Stimulated activated naive CD8-positive, alpha-beta T cell treated with anti-CD3 and anti-CD28 coated beads, Interleukin-15, amount 100 ng/mL, for 72 hours (primary cell): ENCODE measurements at regions not wholly inside any gene's neighbourhood (a gene's known extent, or its start where the extent isn't known, plus 50 kb on each side); places are given as distances from the start of the nearest gene placed in this dataset.
"Not testable (repeated sequence)": the region's sequence is repeated elsewhere in the genome, so short reads cannot be mapped to it uniquely, and the experiment has no call there.

ENCODE experiments used
- ATAC-seq: fragments of 150-1000 bp; cut with Tn5 transposase; 2 replicates; pipeline ENCODE4 v1.10.0; 2021; ENCODE audit warnings: mild to moderate bottlenecking, moderate library complexity
- DNase-seq, 2 donors: peaks; one replicate each; pipeline ENCODE4 v3.0.0; 2021 to 2022
- H3K27ac Mint-ChIP-seq, 2 donors: one replicate each; pipeline ENCODE4 v1.8.0; 2022; ENCODE audit warnings: mild to moderate bottlenecking in 2 of 2, mixed read lengths in 2 of 2, moderate library complexity in 2 of 2
- H3K27me3 Mint-ChIP-seq: one replicate; pipeline ENCODE4 v1.8.0; 2022; ENCODE audit warnings: mixed read lengths
- H3K4me1 Mint-ChIP-seq: one replicate; pipeline ENCODE4 v1.8.0; 2022; ENCODE audit warnings: mild to moderate bottlenecking, mixed read lengths
- H3K4me3 Mint-ChIP-seq, 2 donors: one replicate each; pipeline ENCODE4 v1.8.0; 2022; ENCODE audit warnings: mild to moderate bottlenecking in 2 of 2, mixed read lengths in 2 of 2, moderate library complexity in 1 of 2
- H3K9me3 Mint-ChIP-seq, 2 donors: one replicate each; pipeline ENCODE4 v1.8.0; 2022; ENCODE audit warnings: mixed read lengths in 2 of 2

GRCh38 chr9:66797905-66798616 lies 102.5 kb upstream of the ZNF658 start:
- H3K27ac Mint-ChIP-seq, H3K9me3 Mint-ChIP-seq, H3K4me3 Mint-ChIP-seq, DNase-seq, ATAC-seq, H3K27me3 Mint-ChIP-seq, H3K4me1 Mint-ChIP-seq: not testable (repeated sequence)

DNA sequence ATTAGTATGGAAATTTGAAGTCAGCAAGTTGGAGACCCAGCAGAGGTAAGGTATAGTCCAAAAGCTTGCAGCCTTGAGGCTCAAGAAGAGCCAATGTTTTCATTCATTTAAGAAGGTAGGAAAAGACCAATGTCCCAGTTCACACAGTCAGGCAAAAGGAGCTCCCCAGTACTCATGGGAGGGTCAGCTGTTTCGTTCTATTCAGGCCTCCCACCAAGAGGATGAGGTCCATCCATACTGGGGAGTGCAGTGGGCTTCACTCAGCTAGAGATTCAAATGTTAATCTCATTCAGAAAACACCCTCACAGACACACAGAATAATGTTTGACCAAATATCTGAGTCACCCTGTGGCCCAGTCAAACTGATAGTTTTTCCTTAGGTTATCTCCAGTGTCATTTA lies 96.9 kb upstream of the ZNF658 start:
- DNase-seq, ATAC-seq: not testable (repeated sequence)

GRCh38 chr9:66810247-66810646 lies 90.3 kb upstream of the ZNF658 start:
- not testable (repeated sequence) for DNase-seq, H3K27me3 Mint-ChIP-seq, H3K4me1 Mint-ChIP-seq, ATAC-seq, H3K9me3 Mint-ChIP-seq, H3K4me3 Mint-ChIP-seq, H3K27ac Mint-ChIP-seq

More for the DNA sequence above, 96.9 kb upstream of the ZNF658 start:
- not testable (repeated sequence) for H3K4me1 Mint-ChIP-seq, H3K9me3 Mint-ChIP-seq, H3K4me3 Mint-ChIP-seq, H3K27ac Mint-ChIP-seq, H3K27me3 Mint-ChIP-seq

DNA sequence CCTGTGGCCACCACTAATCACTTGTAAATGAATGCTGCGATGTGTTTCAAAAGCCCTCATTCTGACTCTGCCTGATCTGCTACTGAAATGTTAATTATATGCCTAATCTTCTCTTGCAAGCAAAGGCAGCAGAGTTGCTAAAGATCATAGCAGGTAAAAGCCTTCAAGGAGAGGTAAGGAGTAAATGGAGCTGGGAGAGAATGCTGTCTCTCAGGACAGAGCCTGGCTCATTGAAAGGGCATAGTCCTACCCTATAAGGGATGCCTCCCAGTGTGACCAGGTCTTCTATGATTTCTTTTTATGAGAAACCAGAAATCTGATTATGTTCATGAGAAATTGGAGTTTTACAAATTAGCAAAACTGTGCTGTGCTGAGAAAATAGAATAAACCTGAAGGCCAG lies 88.2 kb upstream of the ZNF658 start:
- DNase-seq, H3K27ac Mint-ChIP-seq, H3K27me3 Mint-ChIP-seq, H3K4me3 Mint-ChIP-seq, H3K4me1 Mint-ChIP-seq, ATAC-seq, H3K9me3 Mint-ChIP-seq: not testable (repeated sequence)

- not testable (repeated sequence) for ATAC-seq, H3K27me3 Mint-ChIP-seq, H3K4me3 Mint-ChIP-seq, H3K9me3 Mint-ChIP-seq, H3K27ac Mint-ChIP-seq, DNase-seq, H3K4me1 Mint-ChIP-seq
Measured at GRCh38 chr9:66812967-66813366, 87.6 kb upstream of the ZNF658 start.

- not testable (repeated sequence) for H3K9me3 Mint-ChIP-seq, ATAC-seq, H3K27me3 Mint-ChIP-seq, H3K27ac Mint-ChIP-seq, DNase-seq, H3K4me3 Mint-ChIP-seq, H3K4me1 Mint-ChIP-seq
Measured at GRCh38 chr9:66814038-66814437, 86.5 kb upstream of the ZNF658 start.

DNA sequence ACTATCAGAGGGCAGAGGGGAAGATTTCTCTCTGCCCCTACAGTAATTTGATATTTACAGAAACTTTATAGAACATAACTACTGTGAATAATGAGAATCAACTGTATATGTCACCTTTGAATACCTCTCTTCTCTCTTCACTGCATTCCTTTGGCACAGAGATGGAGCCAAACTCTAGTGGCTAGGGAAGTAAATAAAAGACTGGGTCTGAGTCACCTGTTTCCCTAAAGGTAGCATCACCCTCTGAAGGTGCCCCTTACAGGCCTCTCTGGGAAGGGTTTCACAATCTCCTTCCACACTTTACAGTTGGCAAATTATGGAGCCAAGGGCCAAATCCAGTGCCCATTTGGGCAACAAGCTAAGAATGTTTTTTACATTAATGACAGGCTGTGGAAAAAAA lies 81.0 kb upstream of the ZNF658 start:
- H3K27ac Mint-ChIP-seq, H3K27me3 Mint-ChIP-seq, ATAC-seq, H3K4me3 Mint-ChIP-seq, DNase-seq, H3K9me3 Mint-ChIP-seq, H3K4me1 Mint-ChIP-seq: not testable (repeated sequence)

- H3K9me3 Mint-ChIP-seq, H3K4me1 Mint-ChIP-seq, ATAC-seq, DNase-seq, H3K27me3 Mint-ChIP-seq, H3K4me3 Mint-ChIP-seq, H3K27ac Mint-ChIP-seq: not testable (repeated sequence)
Measured at GRCh38 chr9:66820014-66820660, 80.4 kb upstream of the ZNF658 start.

DNA sequence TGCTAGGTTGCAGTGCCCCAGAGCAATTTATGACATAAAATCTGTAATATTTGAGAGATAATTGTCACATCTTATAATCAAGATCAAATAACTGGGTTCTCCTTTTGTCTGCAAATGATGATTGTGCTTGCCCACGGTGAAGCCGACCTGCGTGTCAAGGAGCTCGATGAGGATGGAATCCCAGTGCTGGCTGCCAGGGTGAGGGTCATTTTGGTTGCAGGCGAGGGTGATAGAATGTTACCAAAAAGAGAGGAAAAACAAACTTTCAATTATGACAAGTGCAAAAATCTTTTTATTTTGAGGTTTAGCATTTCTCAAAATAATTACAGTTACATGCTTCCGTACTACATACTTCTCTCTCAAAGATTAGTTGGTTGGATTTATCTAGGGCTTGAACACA lies 76.4 kb upstream of the ZNF658 start:
- not testable (repeated sequence) for H3K4me1 Mint-ChIP-seq, H3K27ac Mint-ChIP-seq, H3K27me3 Mint-ChIP-seq, ATAC-seq, DNase-seq, H3K9me3 Mint-ChIP-seq, H3K4me3 Mint-ChIP-seq

DNA sequence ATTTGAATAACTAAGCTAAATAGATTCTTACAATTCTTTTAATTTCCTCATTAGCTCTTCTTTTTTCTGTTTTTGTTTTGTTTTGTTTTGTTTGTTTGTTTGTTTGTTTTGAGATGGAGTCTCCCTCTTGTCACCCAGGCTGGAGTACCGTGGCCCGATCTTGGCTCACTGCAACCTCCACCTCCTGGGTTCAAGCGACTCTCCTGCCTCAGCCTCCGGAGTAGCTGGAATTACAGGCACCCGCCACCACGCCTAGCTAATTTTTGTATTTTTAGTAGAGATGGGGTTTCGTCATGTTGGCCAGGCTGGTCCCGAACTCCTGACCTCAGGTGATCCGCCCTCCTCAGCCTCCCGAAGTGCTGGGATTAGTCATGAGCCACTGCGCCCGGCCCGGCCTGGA lies 70.7 kb upstream of the ZNF658 start:
- H3K27me3 Mint-ChIP-seq, DNase-seq, H3K27ac Mint-ChIP-seq, H3K9me3 Mint-ChIP-seq, H3K4me1 Mint-ChIP-seq, H3K4me3 Mint-ChIP-seq, ATAC-seq: not testable (repeated sequence)

DNA sequence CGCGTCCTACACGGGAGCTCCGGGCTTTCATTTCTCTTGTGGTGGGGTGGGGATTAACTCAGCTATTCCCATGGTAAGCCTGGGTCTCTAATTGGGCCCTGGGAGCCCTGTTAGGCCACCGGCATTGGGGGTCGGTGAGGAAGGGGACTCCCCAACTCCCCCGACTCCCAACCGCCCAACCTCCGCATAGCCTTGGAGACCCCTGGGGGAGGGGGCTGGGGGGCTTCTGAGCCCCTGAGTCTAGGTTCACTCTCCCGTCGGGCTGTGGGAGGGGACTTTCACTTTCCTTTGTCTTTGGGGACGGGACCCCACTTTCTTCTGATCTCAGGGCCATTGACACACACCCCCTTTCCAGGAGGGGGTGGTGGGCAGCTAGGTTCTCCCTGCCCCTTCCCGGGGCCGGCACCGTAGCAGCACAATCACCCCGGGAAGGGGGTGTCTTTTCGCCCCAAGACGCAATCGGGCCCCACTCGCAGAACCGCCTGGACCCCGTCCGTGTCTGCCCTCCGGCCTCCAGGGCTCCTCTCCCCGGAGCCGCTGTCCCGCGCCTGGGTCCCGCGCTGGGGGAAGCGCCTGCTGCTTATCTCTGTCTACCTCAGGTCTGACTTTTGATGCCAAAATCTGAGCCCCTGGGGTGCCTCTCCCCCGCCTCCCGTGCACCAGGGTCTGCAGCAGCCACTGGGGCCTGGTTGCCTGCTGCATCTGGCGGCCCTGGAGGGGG lies 69.6 kb upstream of the ZNF658 start:
- not testable (repeated sequence) for DNase-seq, H3K4me3 Mint-ChIP-seq, H3K27ac Mint-ChIP-seq, H3K4me1 Mint-ChIP-seq, H3K9me3 Mint-ChIP-seq, H3K27me3 Mint-ChIP-seq
- ATAC-seq: peak; percentile 55

- not testable (repeated sequence) for DNase-seq, ATAC-seq, H3K27me3 Mint-ChIP-seq, H3K4me1 Mint-ChIP-seq, H3K9me3 Mint-ChIP-seq, H3K4me3 Mint-ChIP-seq, H3K27ac Mint-ChIP-seq
Measured at GRCh38 chr9:66832222-66832621, 68.3 kb upstream of the ZNF658 start.

GRCh38 chr9:66837242-66837937 lies 63.1 kb upstream of the ZNF658 start:
- not testable (repeated sequence) for H3K4me1 Mint-ChIP-seq, H3K9me3 Mint-ChIP-seq, ATAC-seq, H3K4me3 Mint-ChIP-seq, H3K27ac Mint-ChIP-seq, H3K27me3 Mint-ChIP-seq, DNase-seq
